ENCODE measurements at regions not wholly inside any gene's neighbourhood (a gene's known extent, or its start where the extent isn't known, plus 50 kb on each side); places are given as distances from the start of the nearest gene placed in this dataset.

GRCh38 chr1:58895082-58895481 lies 111.2 kb upstream of the JUN start:
- Mint-ChIP-seq H3K4me1 (ENCODE audit: low read depth) (peaks cover 30% of the 10 kb centered on the region), H3K27ac (peak overlapping the region; percentile 77), H3K27me3 (ENCODE audit: insufficient read depth) (no peaks in the 10 kb centered on the region), H3K4me3 (no peak overlapping the region), H3K9me3 (no peaks in the 10 kb centered on the region), H3K36me3 (ENCODE audit: low read depth) (no peaks in the 10 kb centered on the region)
- TF ChIP-seq CTCF (IDR thresholded peaks at IDR 0.05): no peak
- no peak for DNase-seq

GRCh38 chr1:58895559-58896145 lies 111.8 kb upstream of the JUN start:
- DNase-seq: peak; percentile 28
- Mint-ChIP-seq H3K27me3 (ENCODE audit: insufficient read depth) (no peaks in the 10 kb centered on the region), H3K36me3 (ENCODE audit: low read depth) (no peaks in the 10 kb centered on the region), H3K4me1 (ENCODE audit: low read depth) (peaks cover 36% of the 10 kb centered on the region), H3K9me3 (no peaks in the 10 kb centered on the region), H3K27ac (peak overlapping the region; percentile 77), H3K4me3 (peak overlapping the region; percentile 11; the same call in 1 of the 2 replicates)
- no peak for TF ChIP-seq CTCF (IDR thresholded peaks at IDR 0.05)

GRCh38 chr1:58896246-58897183 lies 112.7 kb upstream of the JUN start:
- DNase-seq: no peak
- no peak for TF ChIP-seq CTCF (IDR thresholded peaks at IDR 0.05)
- H3K4me3 Mint-ChIP-seq: peak overlapping the region; percentile 11; the same call in 1 of the 2 replicates
- peaks cover 44% of the 10 kb centered on the region for H3K4me1 Mint-ChIP-seq (ENCODE audit: low read depth)
- no peaks in the 10 kb centered on the region for H3K27me3 Mint-ChIP-seq (ENCODE audit: insufficient read depth)
- peak overlapping the region; percentile 77 for H3K27ac Mint-ChIP-seq
- H3K9me3 Mint-ChIP-seq: no peaks in the 10 kb centered on the region
- no peaks in the 10 kb centered on the region for H3K36me3 Mint-ChIP-seq (ENCODE audit: low read depth)

GRCh38 chr1:58898739-58899586 lies 115.1 kb upstream of the JUN start:
- DNase-seq: no peak
- H3K4me1 Mint-ChIP-seq (ENCODE audit: low read depth): peaks cover 57% of the 10 kb centered on the region
- H3K36me3 Mint-ChIP-seq (ENCODE audit: low read depth): no peaks in the 10 kb centered on the region
- no peak overlapping the region for H3K4me3 Mint-ChIP-seq
- no peak for TF ChIP-seq CTCF (IDR thresholded peaks at IDR 0.05)
- H3K27ac Mint-ChIP-seq: no peak overlapping the region
- H3K9me3 Mint-ChIP-seq: no peaks in the 10 kb centered on the region
- H3K27me3 Mint-ChIP-seq (ENCODE audit: insufficient read depth): no peaks in the 10 kb centered on the region

- no peaks in the 10 kb centered on the region for H3K27me3 Mint-ChIP-seq (ENCODE audit: insufficient read depth)
- H3K36me3 Mint-ChIP-seq (ENCODE audit: low read depth): no peaks in the 10 kb centered on the region
- H3K4me3 Mint-ChIP-seq: no peak overlapping the region
- H3K4me1 Mint-ChIP-seq (ENCODE audit: low read depth): peaks cover 64% of the 10 kb centered on the region
- H3K9me3 Mint-ChIP-seq: no peaks in the 10 kb centered on the region
- TF ChIP-seq CTCF (IDR thresholded peaks at IDR 0.05): no peak
- H3K27ac Mint-ChIP-seq: no peak overlapping the region
- no peak for DNase-seq
Measured at GRCh38 chr1:58899587-58900271, 115.9 kb upstream of the JUN start.

Measured in HFFc6 (cell line).